ENCODE measurements at regions not wholly inside any gene's neighbourhood (a gene's known extent, or its start where the extent isn't known, plus 50 kb on each side); places are given as distances from the start of the nearest gene placed in this dataset.
"Not testable (repeated sequence)": the region's sequence is repeated elsewhere in the genome, so short reads cannot be mapped to it uniquely, and the experiment has no call there.

- DNase-seq (ENCODE audit: low read depth) = no peak
- TF ChIP-seq CTCF (IDR thresholded peaks at IDR 0.05; ENCODE audit: insufficient read depth, low read length, poor library complexity, severe bottlenecking) = no peak
- H3K4me3 ChIP-seq (ENCODE audit: low read depth, low read length) = no peak overlapping the region
- H3K27me3 ChIP-seq (ENCODE audit: control insufficient read depth, insufficient read depth, low read length) = no peaks in the 10 kb centered on the region
- H3K36me3 ChIP-seq (ENCODE audit: control insufficient read depth, insufficient read depth, low read length) = no peaks in the 10 kb centered on the region
These were observed 236.2 kb downstream of the CGGBP1 start for GRCh38 chr3:87822563-87822962.

- DNase-seq (ENCODE audit: low read depth); H3K36me3 ChIP-seq (ENCODE audit: control insufficient read depth, insufficient read depth, low read length): not testable (repeated sequence)
These were observed 245.3 kb downstream of the CGGBP1 start for GRCh38 chr3:87813503-87813902.

GRCh38 chr3:87811953-87812352 is 246.9 kb downstream of the CGGBP1 start:
- Histone ChIP-seq H3K36me3 (ENCODE audit: control insufficient read depth, insufficient read depth, low read length) (no peaks in the 10 kb centered on the region), H3K4me3 (ENCODE audit: low read depth, low read length) (no peak overlapping the region), H3K27me3 (ENCODE audit: control insufficient read depth, insufficient read depth, low read length) (no peaks in the 10 kb centered on the region)
- no peak for DNase-seq (ENCODE audit: low read depth)
- TF ChIP-seq CTCF (IDR thresholded peaks at IDR 0.05; ENCODE audit: insufficient read depth, low read length, poor library complexity, severe bottlenecking) = no peak

More at GRCh38 chr3:87813503-87813902, 245.3 kb downstream of the CGGBP1 start:
- H3K4me3 ChIP-seq (ENCODE audit: low read depth, low read length); H3K27me3 ChIP-seq (ENCODE audit: control insufficient read depth, insufficient read depth, low read length): not testable (repeated sequence)

- no peak for TF ChIP-seq CTCF (IDR thresholded peaks at IDR 0.05; ENCODE audit: insufficient read depth, low read length, poor library complexity, severe bottlenecking)
- no peaks in the 10 kb centered on the region for H3K36me3 ChIP-seq (ENCODE audit: control insufficient read depth, insufficient read depth, low read length)
- DNase-seq (ENCODE audit: low read depth) = no peak
These were observed 248.3 kb downstream of the CGGBP1 start for GRCh38 chr3:87810452-87811016.

GRCh38 chr3:87805670-87806069 is 253.1 kb downstream of the CGGBP1 start:
- H3K36me3 ChIP-seq (ENCODE audit: control insufficient read depth, insufficient read depth, low read length) = no peaks in the 10 kb centered on the region
- H3K4me3 ChIP-seq (ENCODE audit: low read depth, low read length) = no peak overlapping the region
- no peak for TF ChIP-seq CTCF (IDR thresholded peaks at IDR 0.05; ENCODE audit: insufficient read depth, low read length, poor library complexity, severe bottlenecking)
- no peaks in the 10 kb centered on the region for H3K27me3 ChIP-seq (ENCODE audit: control insufficient read depth, insufficient read depth, low read length)
- DNase-seq (ENCODE audit: low read depth) = no peak

More at GRCh38 chr3:87810452-87811016, 248.3 kb downstream of the CGGBP1 start:
- no peaks in the 10 kb centered on the region for H3K27me3 ChIP-seq (ENCODE audit: control insufficient read depth, insufficient read depth, low read length)
- no peak overlapping the region for H3K4me3 ChIP-seq (ENCODE audit: low read depth, low read length)

- H3K36me3 ChIP-seq (ENCODE audit: control insufficient read depth, insufficient read depth, low read length) = no peaks in the 10 kb centered on the region
- no peak for TF ChIP-seq CTCF (IDR thresholded peaks at IDR 0.05; ENCODE audit: insufficient read depth, low read length, poor library complexity, severe bottlenecking)
- DNase-seq (ENCODE audit: low read depth) = no peak
These were observed 257.4 kb downstream of the CGGBP1 start for GRCh38 chr3:87801409-87801808.

More at GRCh38 chr3:87801409-87801808, 257.4 kb downstream of the CGGBP1 start:
- Histone ChIP-seq H3K27me3 (ENCODE audit: control insufficient read depth, insufficient read depth, low read length) (no peaks in the 10 kb centered on the region), H3K4me3 (ENCODE audit: low read depth, low read length) (no peak overlapping the region)

Data from kidney epithelial cell (primary cell).